ENCODE measurements at regions not wholly inside any gene's neighbourhood (a gene's known extent, or its start where the extent isn't known, plus 50 kb on each side); places are given as distances from the start of the nearest gene placed in this dataset.

DNA sequence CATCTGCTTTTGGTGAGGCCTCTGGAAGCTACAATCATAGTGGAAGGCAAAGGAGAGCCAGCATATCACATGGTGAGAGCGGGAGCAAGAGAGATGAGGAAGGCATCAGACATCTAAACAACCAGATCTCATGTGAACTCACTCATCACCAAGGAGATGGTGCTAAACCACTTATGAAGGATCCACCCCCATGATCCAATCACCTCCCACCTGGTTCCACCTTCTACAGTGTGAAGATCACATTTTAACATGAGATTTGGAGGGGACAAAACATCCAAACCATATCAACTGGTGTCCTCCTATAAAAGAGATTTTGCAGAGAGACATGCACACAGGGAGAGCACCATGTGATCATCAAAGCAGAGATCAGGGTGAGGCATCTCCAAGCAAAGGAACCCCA lies 578.6 kb downstream of the MATN1 start:
- H3K4me3 ChIP-seq, result no peak overlapping the region
- TF ChIP-seq CHD2 (IDR thresholded peaks at IDR 0.05; ENCODE audit: borderline replicate concordance, low read depth, low read length) (no peak), ZNF384 (IDR thresholded peaks at IDR 0.05; ENCODE audit: borderline replicate concordance, low read depth, low read length) (no peak), MEF2B (IDR thresholded peaks at IDR 0.05; ENCODE audit: partially characterized antibody, poor library complexity, severe bottlenecking) (no peak), SREBF2 (IDR thresholded peaks at IDR 0.05; ENCODE audit: low read length) (no peak), YY1 (IDR thresholded peaks at IDR 0.05; ENCODE audit: low read depth, low read length) (no peak), RAD21 (IDR thresholded peaks at IDR 0.05; ENCODE audit: insufficient read depth, low read depth, low read length) (no peak), TAF1 (IDR thresholded peaks at IDR 0.05; ENCODE audit: borderline replicate concordance, low read depth, low read length) (no peak), ATF7 (IDR thresholded peaks at IDR 0.05; ENCODE audit: low read depth) (no peak), NR2C1 (IDR thresholded peaks at IDR 0.05) (no peak), BRCA1 (IDR thresholded peaks at IDR 0.05; ENCODE audit: low read depth, low read length) (no peak), YBX1 (IDR thresholded peaks at IDR 0.05) (no peak), RFX5 (IDR thresholded peaks at IDR 0.05; ENCODE audit: low read depth, low read length) (no peak), SPI1 (IDR thresholded peaks at IDR 0.05; ENCODE audit: borderline replicate concordance, insufficient read depth, low read depth, low read length) (no peak), ZNF24 (IDR thresholded peaks at IDR 0.05) (no peak), RBBP5 (conservative IDR thresholded peaks at IDR 0.05) (no peak), STAT1 (conservative IDR thresholded peaks at IDR 0.05) (no peak), NFYA (IDR thresholded peaks at IDR 0.05; ENCODE audit: borderline replicate concordance, low read depth, low read length) (no peak)
- TF ChIP-seq, protein P1, sequence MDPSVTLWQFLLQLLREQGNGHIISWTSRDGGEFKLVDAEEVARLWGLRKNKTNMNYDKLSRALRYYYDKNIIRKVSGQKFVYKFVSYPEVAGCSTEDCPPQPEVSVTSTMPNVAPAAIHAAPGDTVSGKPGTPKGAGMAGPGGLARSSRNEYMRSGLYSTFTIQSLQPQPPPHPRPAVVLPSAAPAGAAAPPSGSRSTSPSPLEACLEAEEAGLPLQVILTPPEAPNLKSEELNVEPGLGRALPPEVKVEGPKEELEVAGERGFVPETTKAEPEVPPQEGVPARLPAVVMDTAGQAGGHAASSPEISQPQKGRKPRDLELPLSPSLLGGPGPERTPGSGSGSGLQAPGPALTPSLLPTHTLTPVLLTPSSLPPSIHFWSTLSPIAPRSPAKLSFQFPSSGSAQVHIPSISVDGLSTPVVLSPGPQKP (IDR thresholded peaks at IDR 0.05; ENCODE audit: low read depth, low read length), result no peak
- TF ChIP-seq, protein P2, sequence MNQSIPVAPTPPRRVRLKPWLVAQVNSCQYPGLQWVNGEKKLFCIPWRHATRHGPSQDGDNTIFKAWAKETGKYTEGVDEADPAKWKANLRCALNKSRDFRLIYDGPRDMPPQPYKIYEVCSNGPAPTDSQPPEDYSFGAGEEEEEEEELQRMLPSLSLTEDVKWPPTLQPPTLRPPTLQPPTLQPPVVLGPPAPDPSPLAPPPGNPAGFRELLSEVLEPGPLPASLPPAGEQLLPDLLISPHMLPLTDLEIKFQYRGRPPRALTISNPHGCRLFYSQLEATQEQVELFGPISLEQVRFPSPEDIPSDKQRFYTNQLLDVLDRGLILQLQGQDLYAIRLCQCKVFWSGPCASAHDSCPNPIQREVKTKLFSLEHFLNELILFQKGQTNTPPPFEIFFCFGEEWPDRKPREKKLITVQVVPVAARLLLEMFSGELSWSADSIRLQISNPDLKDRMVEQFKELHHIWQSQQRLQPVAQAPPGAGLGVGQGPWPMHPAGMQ (IDR thresholded peaks at IDR 0.05; ENCODE audit: borderline replicate concordance), result no peak
- no peak overlapping the region for H3K9ac ChIP-seq (ENCODE audit: control insufficient read depth, insufficient read depth, low read length)
- no peak overlapping the region for H3K4me2 ChIP-seq (ENCODE audit: control insufficient read depth, insufficient read depth)
- RAD21 ChIA-PET (ENCODE audit: unreplicated experiment), result no interaction called here
- ATAC-seq (no peak), DNase-seq (ENCODE audit: low read depth, low spot score) (no peak), FAIRE-seq (no peak)
- no peaks in the 10 kb centered on the region for H3K79me2 ChIP-seq (ENCODE audit: control insufficient read depth, insufficient read depth, low read length)
- SMC1A ChIA-PET (ENCODE audit: uncharacterized antibody, unreplicated experiment), result no interaction called here
- BruUV-seq (replicated peaks), result no TSS peak
- H4K20me1 ChIP-seq (ENCODE audit: control insufficient read depth, insufficient read depth), result no peaks in the 10 kb centered on the region
- POLR2A ChIA-PET, result no interaction called here
- no peaks in the 10 kb centered on the region; a peak in 1 of 4 replicates for H3K27me3 ChIP-seq (replicated peaks in 1 of 2; ENCODE audit: control insufficient read depth in 2 of 2, insufficient read depth in 2 of 2, low read length in 1 of 2)
- in situ Hi-C loops (cut with MboI), result no loop called here
- no peaks in the 10 kb centered on the region for H3K9me3 ChIP-seq (replicated peaks; ENCODE audit: control insufficient read depth, insufficient read depth, low read length)
- CTCF ChIA-PET, result no interaction called here
- H3K4me1 ChIP-seq (ENCODE audit: control insufficient read depth, insufficient read depth, low read length), result no peaks in the 10 kb centered on the region
- no peaks in the 10 kb centered on the region for H3K36me3 ChIP-seq (ENCODE audit: control insufficient read depth in 2 of 2, insufficient read depth in 2 of 2, low read length in 1 of 2)
- no peak overlapping the region for H3K27ac ChIP-seq (ENCODE audit: control insufficient read depth, insufficient read depth)
- H2AFZ ChIP-seq (ENCODE audit: control insufficient read depth, low read depth, low read length), result no peak overlapping the region
- 29% methylated on average over 1 of the region's 1 CpG for WGBS (ENCODE audit: insufficient coverage, insufficient replicate concordance, low lambda C conversion rate, missing lambda C conversion rate)
- intact Hi-C loops (cut with micrococcal nuclease; ENCODE audit: unreplicated experiment), result no loop called here
